ENCODE measurements at regions not wholly inside any gene's neighbourhood (a gene's known extent, or its start where the extent isn't known, plus 50 kb on each side); places are given as distances from the start of the nearest gene placed in this dataset.

DNA sequence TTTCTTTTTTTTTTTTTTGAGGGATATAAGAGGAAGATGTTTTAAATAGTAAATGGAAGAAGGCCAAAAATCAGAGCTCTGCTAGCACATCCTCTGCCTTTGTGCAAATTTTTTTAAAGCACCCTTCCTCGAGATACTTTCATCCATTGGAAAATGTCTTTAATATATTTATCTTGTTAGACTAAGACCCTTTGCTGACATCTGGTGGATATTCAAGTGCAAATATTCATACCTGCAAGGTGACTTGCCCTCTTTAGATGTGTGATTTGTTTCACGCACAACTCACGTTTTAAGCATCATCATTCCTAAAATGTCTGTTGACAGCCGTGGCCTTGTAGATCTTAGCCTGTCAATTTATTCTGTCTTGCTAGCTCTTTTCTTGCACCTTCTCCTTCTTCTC, 258.5 kb downstream of the AGTPBP1 start:
- no peak overlapping the region for H2AFZ ChIP-seq (replicated peaks; ENCODE audit: low read length, poor library complexity)
- ChIA-PET CTCF (interaction anchor here (0.7 kb wide), 1 partner anchor 817 kb away, joined by 9 read pairs; no protein-coding TSS in a partner anchor), POLR2A (ENCODE audit: unreplicated experiment) (interaction anchor here (0.5 kb wide), 1 partner anchor 9 kb away, joined by 6 read pairs; no protein-coding TSS in a partner anchor)
- H3K14ac ChIP-seq (replicated peaks; ENCODE audit: low read depth, low read length): no peak overlapping the region
- in situ Hi-C loops (cut with MboI; ENCODE audit: low sequenced_read_pairs): no loop called here
- no peak overlapping the region for H4K8ac ChIP-seq (ENCODE audit: low read depth in 2 of 2, low read length in 2 of 2)
- H3K56ac ChIP-seq (ENCODE audit: extremely low read depth, insufficient read depth, low read length): no peak overlapping the region
- H3K23ac ChIP-seq (ENCODE audit: low read depth, low read length): no peak overlapping the region
- H2AK9ac ChIP-seq (replicated peaks; ENCODE audit: low read depth, low read length, poor library complexity): no peak overlapping the region
- H3K4me1 ChIP-seq (ENCODE audit: control insufficient read depth, insufficient read depth, low read length): no peaks in the 10 kb centered on the region
- no peaks in the 10 kb centered on the region for H3K27me3 ChIP-seq (ENCODE audit: control insufficient read depth, insufficient read depth, low read length)
- H3K9me3 ChIP-seq (ENCODE audit: control insufficient read depth, insufficient read depth, low read length): peaks cover 15% of the 10 kb centered on the region
- no peak overlapping the region for H3K4ac ChIP-seq (ENCODE audit: low read depth, low read length)
- H2AK5ac ChIP-seq (ENCODE audit: low read depth, low read length): no peak overlapping the region
- no peak overlapping the region for H2BK120ac ChIP-seq (ENCODE audit: low read depth, low read length)
- no peak overlapping the region for H3K4me3 ChIP-seq (ENCODE audit: insufficient read depth, low read depth, low read length)
- no peaks in the 10 kb centered on the region for H3K9me1 ChIP-seq (ENCODE audit: insufficient read depth, low read length)
- H2BK5ac ChIP-seq (ENCODE audit: low read depth, low read length, poor library complexity, severe bottlenecking): no peak overlapping the region
- dilution Hi-C loops (cut with HindIII; ENCODE audit: low sequenced_read_pairs, unreplicated experiment): no loop called here
- H2BK15ac ChIP-seq (ENCODE audit: low read depth, low read length): no peak overlapping the region
- H3K18ac ChIP-seq (ENCODE audit: low read depth, low read length): no peak overlapping the region
- TF ChIP-seq RFX5 (IDR thresholded peaks at IDR 0.05; ENCODE audit: low read depth, low read length) (no peak), FOS (IDR thresholded peaks at IDR 0.05; ENCODE audit: low read depth, low read length) (no peak), BHLHE40 (IDR thresholded peaks at IDR 0.05; ENCODE audit: low read depth, low read length) (no peak), SMC3 (IDR thresholded peaks at IDR 0.05; ENCODE audit: low read depth, low read length) (no peak), MAZ (IDR thresholded peaks at IDR 0.05; ENCODE audit: borderline replicate concordance, low read depth, low read length) (no peak), CHD1 (IDR thresholded peaks at IDR 0.05; ENCODE audit: low read depth, low read length) (no peak)
- BruUV-seq (replicated peaks): no TSS peak
- H3K36me3 ChIP-seq (ENCODE audit: control insufficient read depth, insufficient read depth, low read length): no peaks in the 10 kb centered on the region
- no peaks in the 10 kb centered on the region for H4K20me1 ChIP-seq (ENCODE audit: insufficient read depth, low read length)
- no peak overlapping the region for H4K91ac ChIP-seq (ENCODE audit: insufficient read depth, low read depth, low read length)
- H3K27ac ChIP-seq (ENCODE audit: insufficient read depth, low read length): no peak overlapping the region
- ATAC-seq (ENCODE audit: low read depth) (no peak), DNase-seq (no peak)
- intact Hi-C loops (cut with micrococcal nuclease): no loop called here
- no CpG with 5 or more reads among the region's 4 CpGs for WGBS, 2 experiments (ENCODE audit: extremely low coverage in 2 of 2, insufficient read length in 1 of 2)
- no peak overlapping the region for H3K9ac ChIP-seq (ENCODE audit: low read depth, low read length)
- H3K79me1 ChIP-seq (ENCODE audit: low read depth in 1 of 2, low read length in 2 of 2): no peaks in the 10 kb centered on the region
- H3K4me2 ChIP-seq (ENCODE audit: low read depth, low read length): no peak overlapping the region
- no peak overlapping the region for H4K5ac ChIP-seq (ENCODE audit: low read depth, low read length)
- H2BK20ac ChIP-seq (ENCODE audit: low read depth, low read length): no peak overlapping the region
